Fibroblast of the aortic adventitia (primary cell): ENCODE measurements at regions not wholly inside any gene's neighbourhood (a gene's known extent, or its start where the extent isn't known, plus 50 kb on each side); places are given as distances from the start of the nearest gene placed in this dataset.
A peak's percentile ranks its signal among the peaks of the same experiment; 100 is the strongest.

ENCODE experiments used
- DNase-seq: peaks from one replicate; pipeline ENCODE4 v3.0.0-alpha.2; 2010; ENCODE audit warnings: low read depth
- H3K4me3 ChIP-seq: 2 replicates; pipeline ENCODE4 v1.5.1; 2011; ENCODE audit warnings: low read depth, mild to moderate bottlenecking, control low read depth, low read length, moderate library complexity
- CTCF ChIP-seq: IDR thresholded peaks from 2 replicates; pipeline ENCODE4 v1.5.1; 2011; ENCODE audit warnings: mild to moderate bottlenecking, low read length, control low read depth, inconsistent platforms; ENCODE audit not compliant: insufficient read depth

- TF ChIP-seq CTCF = no peak
- no peak overlapping the region for H3K4me3 ChIP-seq
- peak; percentile 69 for DNase-seq
These were observed 204.6 kb downstream of the RTL9 start for GRCh38 chrX:110563282-110563681.

GRCh38 chrX:110568441-110568840, 209.8 kb downstream of the RTL9 start:
- DNase-seq = no peak
- no peak overlapping the region for H3K4me3 ChIP-seq
- TF ChIP-seq CTCF = no peak

- H3K4me3 ChIP-seq = no peak overlapping the region
- no peak for TF ChIP-seq CTCF
- DNase-seq = peak; percentile 68
These were observed 210.9 kb downstream of the RTL9 start for GRCh38 chrX:110569506-110569905.

- no peak for TF ChIP-seq CTCF
- no peak for DNase-seq
- H3K4me3 ChIP-seq = no peak overlapping the region
These were observed 217.3 kb downstream of the CHRDL1 start for GRCh38 chrX:110578270-110578669.

GRCh38 chrX:110584083-110584482, 211.5 kb downstream of the CHRDL1 start:
- H3K4me3 ChIP-seq = no peak overlapping the region
- no peak for TF ChIP-seq CTCF
- DNase-seq = no peak

GRCh38 chrX:110588164-110588563, 207.5 kb downstream of the CHRDL1 start:
- H3K4me3 ChIP-seq = no peak overlapping the region
- DNase-seq = no peak
- TF ChIP-seq CTCF = no peak

GRCh38 chrX:110588853-110589252, 206.8 kb downstream of the CHRDL1 start:
- DNase-seq = no peak
- H3K4me3 ChIP-seq = no peak overlapping the region
- no peak for TF ChIP-seq CTCF
